ENCODE measurements at regions not wholly inside any gene's neighbourhood (a gene's known extent, or its start where the extent isn't known, plus 50 kb on each side); places are given as distances from the start of the nearest gene placed in this dataset.

DNA sequence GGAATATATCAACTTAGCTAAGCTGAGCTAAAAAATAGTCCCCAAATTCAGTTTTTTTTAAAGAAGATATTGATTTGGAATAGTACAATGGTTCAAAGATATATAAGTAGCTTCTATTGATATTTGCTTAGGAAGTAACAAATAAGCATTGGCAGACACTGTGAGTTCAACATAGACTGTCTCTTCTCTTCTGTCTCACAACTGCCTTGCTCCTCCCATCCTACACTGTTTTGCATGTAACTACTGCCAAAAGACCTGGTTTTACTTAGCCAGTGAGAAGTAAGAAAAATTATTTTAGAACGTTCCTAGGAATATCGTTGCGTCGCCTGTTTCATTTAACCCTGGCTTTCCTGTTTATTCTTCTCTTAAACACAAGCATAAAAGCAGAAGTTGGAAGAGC is 859.0 kb upstream of the SPRY2 start:
- DNase-seq = no peak
- TF ChIP-seq, protein P1, sequence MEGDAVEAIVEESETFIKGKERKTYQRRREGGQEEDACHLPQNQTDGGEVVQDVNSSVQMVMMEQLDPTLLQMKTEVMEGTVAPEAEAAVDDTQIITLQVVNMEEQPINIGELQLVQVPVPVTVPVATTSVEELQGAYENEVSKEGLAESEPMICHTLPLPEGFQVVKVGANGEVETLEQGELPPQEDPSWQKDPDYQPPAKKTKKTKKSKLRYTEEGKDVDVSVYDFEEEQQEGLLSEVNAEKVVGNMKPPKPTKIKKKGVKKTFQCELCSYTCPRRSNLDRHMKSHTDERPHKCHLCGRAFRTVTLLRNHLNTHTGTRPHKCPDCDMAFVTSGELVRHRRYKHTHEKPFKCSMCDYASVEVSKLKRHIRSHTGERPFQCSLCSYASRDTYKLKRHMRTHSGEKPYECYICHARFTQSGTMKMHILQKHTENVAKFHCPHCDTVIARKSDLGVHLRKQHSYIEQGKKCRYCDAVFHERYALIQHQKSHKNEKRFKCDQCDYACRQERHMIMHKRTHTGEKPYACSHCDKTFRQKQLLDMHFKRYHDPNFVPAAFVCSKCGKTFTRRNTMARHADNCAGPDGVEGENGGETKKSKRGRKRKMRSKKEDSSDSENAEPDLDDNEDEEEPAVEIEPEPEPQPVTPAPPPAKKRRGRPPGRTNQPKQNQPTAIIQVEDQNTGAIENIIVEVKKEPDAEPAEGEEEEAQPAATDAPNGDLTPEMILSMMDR (IDR thresholded peaks at IDR 0.05) = no peak
- Histone ChIP-seq H3K9me3 (no peaks in the 10 kb centered on the region), H3K4me3 (no peak overlapping the region), H3K4me1 (peaks cover 0 to 7% (median 6%) of the 10 kb centered on the region in 3 donors), H3K27ac (no peak overlapping the region), H3K27me3 (no peaks in the 10 kb centered on the region), H3K36me3 (no peaks in the 10 kb centered on the region)
- FAIRE-seq = no peak
- ATAC-seq = no peak
- intact Hi-C loops (cut with DNase I) = no loop called here
- WGBS, 2 donors = 71 to 72% methylated on average over 4 of the region's 4 CpGs

DNA sequence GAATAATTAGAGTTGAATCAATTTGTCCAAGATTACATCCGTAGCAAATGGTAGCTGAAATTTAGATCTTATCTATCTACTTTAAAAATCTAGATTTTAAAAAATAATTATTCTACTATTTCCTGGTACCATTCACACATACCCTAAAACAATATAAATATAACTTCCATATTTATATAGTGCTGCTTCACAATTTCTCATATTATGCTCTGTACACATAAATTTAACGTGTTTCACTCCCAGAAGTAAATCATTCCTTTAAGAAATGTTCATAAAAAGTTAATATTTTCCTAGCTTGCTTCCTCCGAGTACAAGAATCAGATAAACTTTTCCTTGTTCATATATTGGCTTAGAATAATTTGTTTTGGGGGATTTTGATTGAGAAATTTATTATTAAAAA is 857.0 kb upstream of the SPRY2 start:
- ATAC-seq (no peak), DNase-seq (no peak), FAIRE-seq (peak; percentile 87)
- no peak overlapping the region for H3K4me3 ChIP-seq
- WGBS, 2 donors = 15 to 19% methylated on average over 3 of the region's 3 CpGs
- no peaks in the 10 kb centered on the region for H3K36me3 ChIP-seq
- no peaks in the 10 kb centered on the region for H3K27me3 ChIP-seq
- peaks cover 0 to 7% (median 6%) of the 10 kb centered on the region in 3 donors for H3K4me1 ChIP-seq
- intact Hi-C loops (cut with DNase I) = no loop called here
- no peaks in the 10 kb centered on the region for H3K9me3 ChIP-seq
- no peak overlapping the region for H3K27ac ChIP-seq
- TF ChIP-seq, protein P1 (IDR thresholded peaks at IDR 0.05) = no peak

DNA sequence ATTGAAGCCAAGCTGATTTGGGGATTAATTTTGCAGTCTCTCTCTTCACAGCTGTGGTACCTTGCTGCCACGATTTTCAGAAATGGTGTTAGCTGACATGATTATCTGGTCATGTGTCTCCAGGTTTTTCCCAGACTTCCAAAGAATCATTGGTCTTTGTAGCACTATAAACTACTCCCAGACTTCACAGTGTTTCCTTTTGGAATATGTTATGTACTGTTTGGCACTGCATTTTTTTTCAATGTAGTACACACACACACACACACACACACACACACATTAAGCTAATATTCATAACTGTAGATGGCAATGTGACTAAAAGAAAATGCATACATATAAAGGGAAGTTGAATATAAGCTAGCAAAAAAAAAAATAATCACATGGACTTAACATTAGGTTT is 856.6 kb upstream of the SPRY2 start:
- intact Hi-C loops (cut with DNase I) = no loop called here
- Histone ChIP-seq H3K9me3 (no peaks in the 10 kb centered on the region), H3K36me3 (no peaks in the 10 kb centered on the region), H3K4me1 (peaks cover 0 to 7% (median 6%) of the 10 kb centered on the region in 3 donors), H3K27me3 (no peaks in the 10 kb centered on the region), H3K4me3 (no peak overlapping the region), H3K27ac (no peak overlapping the region)
- TF ChIP-seq, protein P1 (IDR thresholded peaks at IDR 0.05) = no peak
- no peak for DNase-seq
- ATAC-seq = no peak
- FAIRE-seq = peak; percentile 29
- WGBS, 2 donors = 47 to 80% methylated on average over 1 of the region's 1 CpG

DNA sequence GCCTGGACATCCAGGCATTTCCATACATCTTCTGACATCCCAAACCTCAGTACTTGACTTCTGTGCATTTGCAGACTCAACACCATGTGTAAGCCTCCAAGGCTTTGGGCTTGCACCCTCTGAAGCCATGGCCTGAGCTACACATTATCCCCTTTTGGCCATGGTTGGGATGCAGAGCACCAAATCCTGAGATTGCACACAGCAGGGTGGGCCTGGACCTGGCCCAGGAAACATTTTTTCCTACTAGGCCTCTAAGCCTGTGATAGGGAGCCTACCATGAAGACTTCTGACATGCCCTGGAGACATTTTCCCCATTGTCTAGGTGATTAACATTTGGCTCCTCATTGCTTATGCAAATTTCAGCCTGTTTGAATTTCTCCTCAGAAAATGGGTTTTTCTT is 853.4 kb upstream of the SPRY2 start:
- no peak for ATAC-seq
- Histone ChIP-seq H3K27ac (no peak overlapping the region), H3K9me3 (no peaks in the 10 kb centered on the region), H3K4me1 (peaks cover 0 to 7% (median 6%) of the 10 kb centered on the region in 3 donors), H3K4me3 (no peak overlapping the region), H3K36me3 (no peaks in the 10 kb centered on the region), H3K27me3 (no peaks in the 10 kb centered on the region)
- intact Hi-C loops (cut with DNase I) = no loop called here
- FAIRE-seq = no peak
- no peak for DNase-seq
- TF ChIP-seq, protein P1 (IDR thresholded peaks at IDR 0.05) = no peak

DNA sequence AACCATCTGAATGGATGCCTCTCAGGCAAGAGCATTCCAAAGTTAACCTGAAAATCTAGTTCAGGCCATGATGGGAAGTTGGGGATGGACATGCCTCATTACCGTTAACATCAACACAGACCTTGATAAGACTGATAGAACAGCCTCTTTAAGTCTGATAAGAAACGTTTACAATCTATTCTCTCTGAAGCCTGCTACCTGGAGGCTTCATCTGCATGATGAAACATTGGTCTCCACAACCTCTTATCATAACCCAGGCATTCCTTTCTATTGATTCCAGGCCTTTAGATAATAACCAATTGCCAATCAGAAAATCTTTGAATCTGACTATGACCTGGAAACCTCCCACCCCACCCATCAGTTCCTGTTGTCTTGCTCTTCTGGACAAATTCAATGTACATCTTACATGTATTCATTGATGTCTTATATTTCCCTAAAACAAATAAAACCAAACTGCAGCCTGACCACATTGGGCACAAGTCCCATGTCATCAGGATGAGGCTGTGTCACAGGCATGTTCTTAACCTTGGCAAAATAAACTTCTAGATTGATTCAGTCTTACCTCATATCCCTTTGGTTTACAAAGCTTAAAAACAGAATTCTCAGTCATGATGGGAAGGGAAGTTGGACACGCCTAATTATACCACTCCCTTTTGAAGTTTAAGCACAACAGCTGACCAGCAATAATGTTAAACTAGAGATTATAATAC is 843.8 kb upstream of the SPRY2 start:
- Histone ChIP-seq H3K9me3 (no peaks in the 10 kb centered on the region), H3K36me3 (no peaks in the 10 kb centered on the region), H3K4me1 (no peaks in the 10 kb centered on the region), H3K4me3 (no peak overlapping the region), H3K27ac (no peak overlapping the region), H3K27me3 (no peaks in the 10 kb centered on the region)
- DNase-seq (no peak), ATAC-seq (no peak), FAIRE-seq (no peak)
- 58 to 65% methylated on average over 3 of the region's 3 CpGs for WGBS, 2 donors
- TF ChIP-seq, protein P1 (IDR thresholded peaks at IDR 0.05) = no peak
- intact Hi-C loops (cut with DNase I) = no loop called here

Measured in pancreas (tissue), 10 donors.